ENCODE measurements at regions not wholly inside any gene's neighbourhood (a gene's known extent, or its start where the extent isn't known, plus 50 kb on each side); places are given as distances from the start of the nearest gene placed in this dataset.

DNA sequence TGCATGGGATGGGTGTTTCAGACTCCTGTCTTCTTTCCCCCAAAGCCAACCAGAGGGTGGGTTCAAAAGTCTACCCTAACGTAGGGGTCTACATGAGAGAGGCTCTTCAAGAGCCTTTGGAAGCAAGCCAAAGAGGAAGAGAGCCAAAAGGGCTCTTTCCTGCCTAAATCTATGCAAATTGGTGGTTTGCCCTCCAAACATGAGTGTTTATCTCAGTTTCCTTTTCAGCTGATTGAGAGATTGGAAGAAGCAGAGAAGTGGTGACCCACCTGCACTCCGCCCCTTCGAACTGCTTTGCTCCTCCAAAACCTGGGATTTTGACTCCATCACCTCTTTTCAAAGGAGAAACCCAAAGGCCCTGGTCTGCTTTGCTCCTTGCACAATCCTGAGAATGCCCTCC, 65.4 kb upstream of the MAF start:
- H3K9me3 Mint-ChIP-seq (ENCODE audit: unreplicated experiment): peaks cover 8% of the 10 kb centered on the region
- H3K36me3 Mint-ChIP-seq (ENCODE audit: insufficient read depth, unreplicated experiment): no peaks in the 10 kb centered on the region
- BruUV-seq (replicated peaks): no TSS peak

DNA sequence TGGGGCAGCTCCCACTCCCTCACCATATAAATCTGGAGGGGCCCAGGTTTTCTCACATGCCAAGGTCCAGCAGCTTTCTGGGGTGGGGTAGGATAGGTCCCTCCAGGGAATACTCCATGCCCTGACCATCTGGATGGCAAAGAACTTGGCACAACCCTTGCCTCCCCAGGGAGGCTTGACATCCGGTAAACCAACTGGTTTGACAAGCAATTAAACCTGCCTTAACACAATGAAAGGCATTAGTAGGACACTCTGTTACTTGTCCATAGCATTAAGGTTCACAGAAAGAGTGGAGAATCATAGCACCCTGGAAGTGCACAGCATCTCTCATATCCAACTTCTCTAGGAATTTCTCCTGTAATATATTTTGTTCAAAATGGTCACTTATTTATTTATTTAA, 63.9 kb upstream of the MAF start:
- peaks cover 8% of the 10 kb centered on the region for H3K9me3 Mint-ChIP-seq (ENCODE audit: unreplicated experiment)
- POLR2A ChIA-PET: no interaction called here
- CTCF ChIA-PET: interaction anchor here (0.6 kb wide), 2 partner anchors 39 to 1128 kb away, joined by 3 to 5 read pairs; no protein-coding TSS in a partner anchor

More for the DNA sequence above, 65.4 kb upstream of the MAF start:
- intact Hi-C loops (cut with micrococcal nuclease): no loop called here
- Mint-ChIP-seq H3K4me1 (ENCODE audit: insufficient read depth, unreplicated experiment) (peaks cover 3% of the 10 kb centered on the region), H3K27me3 (ENCODE audit: insufficient read depth, unreplicated experiment) (no peaks in the 10 kb centered on the region), H3K27ac (ENCODE audit: low read depth, unreplicated experiment) (no peak overlapping the region), H3K4me3 (ENCODE audit: unreplicated experiment) (no peak overlapping the region)
- TF ChIP-seq, protein P1, sequence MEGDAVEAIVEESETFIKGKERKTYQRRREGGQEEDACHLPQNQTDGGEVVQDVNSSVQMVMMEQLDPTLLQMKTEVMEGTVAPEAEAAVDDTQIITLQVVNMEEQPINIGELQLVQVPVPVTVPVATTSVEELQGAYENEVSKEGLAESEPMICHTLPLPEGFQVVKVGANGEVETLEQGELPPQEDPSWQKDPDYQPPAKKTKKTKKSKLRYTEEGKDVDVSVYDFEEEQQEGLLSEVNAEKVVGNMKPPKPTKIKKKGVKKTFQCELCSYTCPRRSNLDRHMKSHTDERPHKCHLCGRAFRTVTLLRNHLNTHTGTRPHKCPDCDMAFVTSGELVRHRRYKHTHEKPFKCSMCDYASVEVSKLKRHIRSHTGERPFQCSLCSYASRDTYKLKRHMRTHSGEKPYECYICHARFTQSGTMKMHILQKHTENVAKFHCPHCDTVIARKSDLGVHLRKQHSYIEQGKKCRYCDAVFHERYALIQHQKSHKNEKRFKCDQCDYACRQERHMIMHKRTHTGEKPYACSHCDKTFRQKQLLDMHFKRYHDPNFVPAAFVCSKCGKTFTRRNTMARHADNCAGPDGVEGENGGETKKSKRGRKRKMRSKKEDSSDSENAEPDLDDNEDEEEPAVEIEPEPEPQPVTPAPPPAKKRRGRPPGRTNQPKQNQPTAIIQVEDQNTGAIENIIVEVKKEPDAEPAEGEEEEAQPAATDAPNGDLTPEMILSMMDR (IDR thresholded peaks at IDR 0.05; ENCODE audit: unreplicated experiment): no peak
- DNase-seq (ENCODE audit: unreplicated experiment): no peak
- POLR2A ChIA-PET: no interaction called here
- CTCF ChIA-PET: no interaction called here

GRCh38 chr16:79662669-79663313, 62.3 kb upstream of the MAF start:
- no TSS peak for BruUV-seq (replicated peaks)
- DNase-seq (ENCODE audit: unreplicated experiment): peak; percentile 13
- peaks cover 21% of the 10 kb centered on the region for H3K4me1 Mint-ChIP-seq (ENCODE audit: insufficient read depth, unreplicated experiment)
- peaks cover 5% of the 10 kb centered on the region for H3K36me3 Mint-ChIP-seq (ENCODE audit: insufficient read depth, unreplicated experiment)
- H3K27ac Mint-ChIP-seq (ENCODE audit: low read depth, unreplicated experiment): no peak overlapping the region
- TF ChIP-seq, protein P1 (IDR thresholded peaks at IDR 0.05; ENCODE audit: unreplicated experiment): no peak
- peaks cover 8% of the 10 kb centered on the region for H3K9me3 Mint-ChIP-seq (ENCODE audit: unreplicated experiment)
- no peaks in the 10 kb centered on the region for H3K27me3 Mint-ChIP-seq (ENCODE audit: insufficient read depth, unreplicated experiment)
- POLR2A ChIA-PET: interaction anchor here (0.5 to 0.6 kb wide), 2 partner anchors 10 to 89 kb away, joined by 3 read pairs; no protein-coding TSS in a partner anchor
- CTCF ChIA-PET: interaction anchor here (0.7 kb wide), 1 partner anchor 61 kb away, joined by 3 read pairs; no protein-coding TSS in a partner anchor
- intact Hi-C loops (cut with micrococcal nuclease): no loop called here
- H3K4me3 Mint-ChIP-seq (ENCODE audit: unreplicated experiment): no peak overlapping the region

More for the DNA sequence above, 63.9 kb upstream of the MAF start:
- H3K4me1 Mint-ChIP-seq (ENCODE audit: insufficient read depth, unreplicated experiment): peaks cover 5% of the 10 kb centered on the region
- BruUV-seq (replicated peaks): no TSS peak
- TF ChIP-seq, protein P1 (IDR thresholded peaks at IDR 0.05; ENCODE audit: unreplicated experiment): no peak
- no peaks in the 10 kb centered on the region for H3K27me3 Mint-ChIP-seq (ENCODE audit: insufficient read depth, unreplicated experiment)
- H3K36me3 Mint-ChIP-seq (ENCODE audit: insufficient read depth, unreplicated experiment): peaks cover 1% of the 10 kb centered on the region
- intact Hi-C loops (cut with micrococcal nuclease): no loop called here
- H3K27ac Mint-ChIP-seq (ENCODE audit: low read depth, unreplicated experiment): no peak overlapping the region
- no peak overlapping the region for H3K4me3 Mint-ChIP-seq (ENCODE audit: unreplicated experiment)
- no peak for DNase-seq (ENCODE audit: unreplicated experiment)

DNA sequence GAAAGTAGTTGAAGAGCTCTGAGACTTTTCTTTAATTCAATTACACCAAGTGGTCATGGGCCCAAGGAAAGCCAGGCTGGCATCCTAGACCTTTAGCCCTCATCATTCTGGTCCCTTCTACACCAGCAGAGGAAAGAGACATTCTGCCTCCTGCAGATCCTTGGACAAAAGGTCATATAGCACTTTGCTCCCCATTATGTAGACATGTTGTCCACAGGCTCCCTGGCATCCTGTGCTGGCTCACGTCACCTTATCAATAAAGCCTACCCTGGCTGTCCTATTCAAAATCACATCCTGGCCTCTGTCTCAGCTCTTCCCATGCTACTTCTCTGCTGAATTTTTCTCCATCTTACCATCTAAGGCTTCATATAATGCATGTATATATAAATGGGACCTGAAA, 61.6 kb upstream of the MAF start:
- CTCF ChIA-PET: interaction anchor here (0.7 kb wide), 1 partner anchor 60 kb away, joined by 3 read pairs; no protein-coding TSS in a partner anchor
- no peak for DNase-seq (ENCODE audit: unreplicated experiment)
- H3K9me3 Mint-ChIP-seq (ENCODE audit: unreplicated experiment): peaks cover 8% of the 10 kb centered on the region
- H3K4me3 Mint-ChIP-seq (ENCODE audit: unreplicated experiment): no peak overlapping the region
- H3K27ac Mint-ChIP-seq (ENCODE audit: low read depth, unreplicated experiment): no peak overlapping the region
- intact Hi-C loops (cut with micrococcal nuclease): no loop called here
- peaks cover 21% of the 10 kb centered on the region for H3K4me1 Mint-ChIP-seq (ENCODE audit: insufficient read depth, unreplicated experiment)
- H3K36me3 Mint-ChIP-seq (ENCODE audit: insufficient read depth, unreplicated experiment): peaks cover 5% of the 10 kb centered on the region
- no TSS peak for BruUV-seq (replicated peaks)
- H3K27me3 Mint-ChIP-seq (ENCODE audit: insufficient read depth, unreplicated experiment): no peaks in the 10 kb centered on the region
- POLR2A ChIA-PET: interaction anchor here (0.5 kb wide), 1 partner anchor 89 kb away, joined by 3 read pairs; no protein-coding TSS in a partner anchor
- TF ChIP-seq, protein P1 (IDR thresholded peaks at IDR 0.05; ENCODE audit: unreplicated experiment): no peak

Measured in MCF 10A (cell line).